GM15510 (cell line): ENCODE measurements at regions not wholly inside any gene's neighbourhood (a gene's known extent, or its start where the extent isn't known, plus 50 kb on each side); places are given as distances from the start of the nearest gene placed in this dataset.

Experiments
- POLR2A ChIP-seq: IDR thresholded peaks from 3 replicates; pipeline ENCODE4 v1.6.1; 2011; ENCODE audit warnings: borderline replicate concordance; ENCODE audit not compliant: insufficient read length; ENCODE audit errors: extremely low read depth

DNA sequence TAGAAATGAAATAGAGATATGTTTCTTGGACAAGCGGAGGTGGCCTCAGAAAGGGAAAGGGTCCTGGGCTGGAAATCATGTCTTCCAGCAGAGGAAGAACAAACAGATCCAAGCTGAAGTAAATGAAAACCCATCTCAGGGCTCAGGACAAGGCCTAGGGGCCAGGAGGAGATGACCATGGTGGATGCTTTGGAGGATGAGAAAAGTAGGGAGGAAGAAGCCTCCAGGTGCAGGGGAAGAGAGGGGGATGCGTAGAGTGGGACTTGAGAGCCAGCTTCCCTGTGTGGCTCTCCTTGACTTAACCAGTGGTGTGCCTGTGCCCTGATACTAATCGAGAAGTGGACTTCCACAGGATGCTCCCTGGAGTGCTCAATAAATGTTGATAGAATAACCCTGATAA, 203.2 kb downstream of the FAM43A start:
- TF ChIP-seq POLR2A, result no peak

DNA sequence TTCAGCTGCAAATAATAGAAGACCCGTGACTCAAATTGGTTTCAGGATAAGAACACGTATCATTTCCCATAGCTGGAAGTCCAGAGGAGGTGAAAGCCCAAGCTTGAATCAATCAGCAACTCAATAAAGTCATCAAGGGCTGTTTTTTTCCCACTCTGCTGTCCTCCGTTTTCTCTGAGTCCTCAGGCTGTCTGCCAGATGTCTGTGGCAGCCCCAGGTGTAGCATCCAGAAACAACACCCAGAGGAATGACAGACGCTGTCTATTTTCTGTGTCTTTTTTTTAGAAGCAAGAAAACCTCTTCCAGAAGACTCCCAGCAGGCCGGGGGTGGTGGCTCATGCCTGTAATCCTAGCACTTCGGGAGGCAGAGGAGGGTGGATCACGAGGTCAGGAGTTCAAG, 204.4 kb downstream of the FAM43A start:
- TF ChIP-seq POLR2A, result no peak

GRCh38 chr3:194893121-194893987, 207.7 kb downstream of the FAM43A start:
- no peak for TF ChIP-seq POLR2A

GRCh38 chr3:194894538-194894937, 208.9 kb downstream of the FAM43A start:
- no peak for TF ChIP-seq POLR2A

GRCh38 chr3:194900854-194901522, 215.3 kb downstream of the FAM43A start:
- no peak for TF ChIP-seq POLR2A

DNA sequence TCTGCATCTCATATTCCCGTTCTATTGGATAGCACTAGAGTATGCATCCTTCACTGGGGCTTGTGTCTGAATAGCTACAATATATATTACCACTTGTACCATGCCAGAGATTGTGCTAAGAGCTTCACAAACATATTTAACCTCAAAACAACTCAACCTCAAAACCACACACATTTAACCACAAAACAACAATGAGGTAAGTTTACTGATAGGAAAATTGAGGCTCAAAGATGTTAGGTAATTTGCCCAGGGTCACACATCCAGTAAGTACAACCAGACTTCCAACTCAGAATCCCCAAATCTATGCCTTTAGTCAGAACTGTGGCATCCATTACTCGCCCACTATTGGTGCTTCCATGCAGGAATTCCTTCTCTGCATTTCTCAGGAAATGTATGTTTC, 220.0 kb downstream of the FAM43A start:
- no peak for TF ChIP-seq POLR2A

GRCh38 chr3:194906229-194906629, 220.5 kb downstream of the FAM43A start:
- no peak for TF ChIP-seq POLR2A

GRCh38 chr3:194906970-194907629, 221.4 kb downstream of the FAM43A start:
- no peak for TF ChIP-seq POLR2A

DNA sequence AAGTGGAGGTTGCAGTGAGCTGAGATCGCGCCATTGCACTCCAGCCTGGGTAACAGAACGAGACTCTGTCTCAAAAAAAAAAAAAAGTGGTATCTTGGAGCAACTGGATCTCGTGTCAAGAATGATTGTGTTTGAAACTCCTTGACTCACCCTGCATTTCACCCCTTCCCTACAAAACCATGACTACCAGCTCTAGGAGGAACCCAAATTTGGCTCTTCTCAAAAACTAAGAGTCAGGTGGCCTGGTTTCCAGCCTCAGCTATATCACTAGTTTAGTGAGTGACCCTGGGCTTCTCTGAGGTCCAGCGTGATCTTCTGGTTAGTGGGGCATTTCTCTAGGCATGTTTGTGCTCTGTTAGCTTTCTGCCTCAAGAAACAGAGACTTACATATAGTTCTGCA, 222.1 kb downstream of the FAM43A start:
- no peak for TF ChIP-seq POLR2A

GRCh38 chr3:194908496-194908895, 222.8 kb downstream of the FAM43A start:
- no peak for TF ChIP-seq POLR2A

DNA sequence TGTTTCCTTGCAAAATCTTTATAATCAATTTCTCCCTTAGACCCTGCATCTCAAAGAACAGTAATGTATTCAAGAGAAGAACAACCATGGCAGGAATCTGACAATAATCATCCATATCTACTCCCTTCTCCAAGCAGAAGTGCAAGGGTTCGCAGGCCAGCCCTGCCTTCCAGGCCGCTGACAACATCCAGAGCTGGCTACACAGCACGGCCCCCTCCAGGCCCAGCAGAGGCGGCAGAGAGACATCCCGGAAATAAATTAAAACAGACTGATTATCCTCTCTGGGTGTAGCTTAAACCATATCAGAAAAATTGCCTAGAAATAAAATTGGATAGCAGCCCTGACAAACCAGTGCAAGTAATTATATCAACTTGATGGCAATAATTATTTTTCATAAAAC, 223.3 kb downstream of the FAM43A start:
- no peak for TF ChIP-seq POLR2A

- no peak for TF ChIP-seq POLR2A
Measured at GRCh38 chr3:194910414-194910984, 224.8 kb downstream of the FAM43A start.

DNA sequence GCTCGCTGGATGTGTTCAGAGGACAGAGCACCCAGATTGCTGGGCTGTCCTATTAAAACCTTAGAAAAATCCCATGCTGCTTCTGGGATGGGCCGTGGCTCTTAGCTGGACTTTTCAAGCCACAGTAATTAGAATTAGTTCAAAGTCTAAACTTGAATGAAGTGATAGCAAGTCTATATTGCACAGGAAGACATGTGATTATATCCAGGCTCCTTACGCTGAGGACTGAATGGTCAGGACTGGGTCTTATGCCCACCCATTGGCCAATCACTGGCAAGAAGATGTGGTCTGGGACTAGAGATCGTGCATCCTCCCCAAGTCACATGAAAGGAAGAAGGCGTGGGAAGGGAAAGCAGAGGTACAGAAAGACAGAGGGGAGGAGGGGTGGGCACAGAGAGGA, 227.6 kb downstream of the FAM43A start:
- TF ChIP-seq POLR2A, result no peak

- TF ChIP-seq POLR2A, result no peak
Measured at GRCh38 chr3:194925614-194926013, 239.9 kb downstream of the FAM43A start.

- no peak for TF ChIP-seq POLR2A
Measured at GRCh38 chr3:194928227-194928626, 242.5 kb downstream of the FAM43A start.
